ENCODE measurements at regions not wholly inside any gene's neighbourhood (a gene's known extent, or its start where the extent isn't known, plus 50 kb on each side); places are given as distances from the start of the nearest gene placed in this dataset.

GRCh38 chr10:27392606-27393005, 111.5 kb upstream of the RAB18 start:
- POLR2A ChIA-PET = interaction anchor here (0.6 kb wide), 1 partner anchor 332 kb away, joined by 3 read pairs; no protein-coding TSS in a partner anchor
- H3K27ac Mint-ChIP-seq (ENCODE audit: low read depth, unreplicated experiment) = no peak overlapping the region
- DNase-seq (ENCODE audit: unreplicated experiment) = no peak
- no peak overlapping the region for H3K4me3 Mint-ChIP-seq (ENCODE audit: unreplicated experiment)
- peaks cover 48% of the 10 kb centered on the region for H3K4me1 Mint-ChIP-seq (ENCODE audit: insufficient read depth, unreplicated experiment)
- no peaks in the 10 kb centered on the region for H3K27me3 Mint-ChIP-seq (ENCODE audit: insufficient read depth, unreplicated experiment)
- CTCF ChIA-PET = interaction anchor here (0.6 kb wide), 1 partner anchor 23 kb away, joined by 3 read pairs; no protein-coding TSS in a partner anchor
- no peaks in the 10 kb centered on the region for H3K36me3 Mint-ChIP-seq (ENCODE audit: insufficient read depth, unreplicated experiment)
- no peak for TF ChIP-seq CTCF (IDR thresholded peaks at IDR 0.05; ENCODE audit: unreplicated experiment)
- intact Hi-C loops (cut with micrococcal nuclease) = no loop called here
- no peaks in the 10 kb centered on the region for H3K9me3 Mint-ChIP-seq (ENCODE audit: unreplicated experiment)
- BruUV-seq (replicated peaks) = no TSS peak

GRCh38 chr10:27391916-27392315, 112.2 kb upstream of the RAB18 start:
- Mint-ChIP-seq H3K4me3 (ENCODE audit: unreplicated experiment) (peak overlapping the region; percentile 28), H3K9me3 (ENCODE audit: unreplicated experiment) (no peaks in the 10 kb centered on the region), H3K36me3 (ENCODE audit: insufficient read depth, unreplicated experiment) (no peaks in the 10 kb centered on the region), H3K27ac (ENCODE audit: low read depth, unreplicated experiment) (no peak overlapping the region), H3K27me3 (ENCODE audit: insufficient read depth, unreplicated experiment) (no peaks in the 10 kb centered on the region), H3K4me1 (ENCODE audit: insufficient read depth, unreplicated experiment) (peaks cover 48% of the 10 kb centered on the region)
- DNase-seq (ENCODE audit: unreplicated experiment) = peak; percentile 73
- no peak for TF ChIP-seq CTCF (IDR thresholded peaks at IDR 0.05; ENCODE audit: unreplicated experiment)
- ChIA-PET POLR2A (interaction anchor here (0.6 to 1.7 kb wide), 4 partner anchors 10 to 333 kb away, joined by 3 to 8 read pairs (median 6); partner anchors contain the start of gene RAB18), CTCF (interaction anchor here (0.6 kb wide), 1 partner anchor 22 kb away, joined by 3 read pairs; no protein-coding TSS in a partner anchor)
- intact Hi-C loops (cut with micrococcal nuclease) = no loop called here
- BruUV-seq (replicated peaks) = no TSS peak

- no peaks in the 10 kb centered on the region for H3K9me3 Mint-ChIP-seq (ENCODE audit: unreplicated experiment)
- H3K4me3 Mint-ChIP-seq (ENCODE audit: unreplicated experiment) = peak overlapping the region; percentile 28
- no peaks in the 10 kb centered on the region for H3K27me3 Mint-ChIP-seq (ENCODE audit: insufficient read depth, unreplicated experiment)
- BruUV-seq (replicated peaks) = no TSS peak
- intact Hi-C loops (cut with micrococcal nuclease) = no loop called here
- peaks cover 48% of the 10 kb centered on the region for H3K4me1 Mint-ChIP-seq (ENCODE audit: insufficient read depth, unreplicated experiment)
- ChIA-PET CTCF (interaction anchor here (0.7 kb wide), 1 partner anchor 11 kb away, joined by 3 read pairs; no protein-coding TSS in a partner anchor), POLR2A (interaction anchor here (0.8 to 1.7 kb wide), 8 partner anchors 11 to 113 kb away, joined by 3 to 9 read pairs (median 6); partner anchors contain the start of gene RAB18)
- DNase-seq (ENCODE audit: unreplicated experiment) = peak; percentile 88
- H3K36me3 Mint-ChIP-seq (ENCODE audit: insufficient read depth, unreplicated experiment) = no peaks in the 10 kb centered on the region
- H3K27ac Mint-ChIP-seq (ENCODE audit: low read depth, unreplicated experiment) = peak overlapping the region; percentile 78
- no peak for TF ChIP-seq CTCF (IDR thresholded peaks at IDR 0.05; ENCODE audit: unreplicated experiment)
Observed at GRCh38 chr10:27391325-27391724, 112.8 kb upstream of the RAB18 start.

GRCh38 chr10:27390681-27391080, 113.4 kb upstream of the RAB18 start:
- Mint-ChIP-seq H3K36me3 (ENCODE audit: insufficient read depth, unreplicated experiment) (no peaks in the 10 kb centered on the region), H3K4me3 (ENCODE audit: unreplicated experiment) (peak overlapping the region; percentile 6), H3K27me3 (ENCODE audit: insufficient read depth, unreplicated experiment) (no peaks in the 10 kb centered on the region), H3K27ac (ENCODE audit: low read depth, unreplicated experiment) (peak overlapping the region; percentile 78), H3K9me3 (ENCODE audit: unreplicated experiment) (no peaks in the 10 kb centered on the region), H3K4me1 (ENCODE audit: insufficient read depth, unreplicated experiment) (peaks cover 48% of the 10 kb centered on the region)
- DNase-seq (ENCODE audit: unreplicated experiment) = peak; percentile 89
- intact Hi-C loops (cut with micrococcal nuclease) = no loop called here
- BruUV-seq (replicated peaks) = no TSS peak
- CTCF ChIA-PET = interaction anchor here (0.6 to 1.2 kb wide), 3 partner anchors 11 to 652 kb away, joined by 3 read pairs; no protein-coding TSS in a partner anchor
- no peak for TF ChIP-seq CTCF (IDR thresholded peaks at IDR 0.05; ENCODE audit: unreplicated experiment)
- POLR2A ChIA-PET = interaction anchor here (0.6 to 1.7 kb wide), 11 partner anchors 11 to 1001 kb away, joined by 3 to 9 read pairs (median 5); partner anchors contain the start of gene RAB18
